ENCODE measurements at regions not wholly inside any gene's neighbourhood (a gene's known extent, or its start where the extent isn't known, plus 50 kb on each side); places are given as distances from the start of the nearest gene placed in this dataset.

DNA sequence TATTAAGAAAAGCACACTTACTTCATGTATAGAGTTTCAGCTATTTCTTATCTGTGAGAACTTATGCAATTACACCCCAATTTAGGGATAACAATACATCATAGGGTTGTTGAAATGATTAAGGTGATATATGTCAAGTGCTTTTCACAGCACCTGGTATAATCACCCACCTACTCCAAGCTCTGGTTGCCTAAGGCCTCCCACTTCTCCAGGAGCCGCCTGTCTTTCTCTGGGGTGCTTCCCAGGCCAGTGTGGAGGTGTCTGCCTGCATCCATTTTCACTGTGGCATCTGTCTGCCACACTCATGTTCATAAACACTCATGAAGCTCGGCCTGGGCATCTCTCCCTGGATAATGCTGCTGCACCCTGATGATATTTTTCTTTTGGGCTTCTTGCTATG lies 250.3 kb downstream of the STK31 start:
- no peaks in the 10 kb centered on the region for H3K36me3 ChIP-seq (ENCODE audit: insufficient read depth, low read length)
- H3K4me1 ChIP-seq (ENCODE audit: low read length) = no peaks in the 10 kb centered on the region
- H3K9me2 ChIP-seq (replicated peaks; ENCODE audit: insufficient read depth, low read length) = no peaks in the 10 kb centered on the region
- no peak overlapping the region for H3K4me2 ChIP-seq (ENCODE audit: low read depth, low read length, poor library complexity, severe bottlenecking)
- no peak for DNase-seq
- no peak overlapping the region for H2AFZ ChIP-seq (ENCODE audit: low read length)
- H3K27me3 ChIP-seq (ENCODE audit: low read length) = no peaks in the 10 kb centered on the region
- no peak overlapping the region for H3K27ac ChIP-seq (ENCODE audit: low read length)
- no peaks in the 10 kb centered on the region for H4K20me1 ChIP-seq (ENCODE audit: insufficient read depth, low read depth, low read length)
- H3K9me3 ChIP-seq (ENCODE audit: low read length) = no peaks in the 10 kb centered on the region
- no peaks in the 10 kb centered on the region for H3K79me2 ChIP-seq (ENCODE audit: low read length)
- H3K4me3 ChIP-seq (ENCODE audit: low read length) = no peak overlapping the region
- H3K9ac ChIP-seq (ENCODE audit: low read length) = no peak overlapping the region

DNA sequence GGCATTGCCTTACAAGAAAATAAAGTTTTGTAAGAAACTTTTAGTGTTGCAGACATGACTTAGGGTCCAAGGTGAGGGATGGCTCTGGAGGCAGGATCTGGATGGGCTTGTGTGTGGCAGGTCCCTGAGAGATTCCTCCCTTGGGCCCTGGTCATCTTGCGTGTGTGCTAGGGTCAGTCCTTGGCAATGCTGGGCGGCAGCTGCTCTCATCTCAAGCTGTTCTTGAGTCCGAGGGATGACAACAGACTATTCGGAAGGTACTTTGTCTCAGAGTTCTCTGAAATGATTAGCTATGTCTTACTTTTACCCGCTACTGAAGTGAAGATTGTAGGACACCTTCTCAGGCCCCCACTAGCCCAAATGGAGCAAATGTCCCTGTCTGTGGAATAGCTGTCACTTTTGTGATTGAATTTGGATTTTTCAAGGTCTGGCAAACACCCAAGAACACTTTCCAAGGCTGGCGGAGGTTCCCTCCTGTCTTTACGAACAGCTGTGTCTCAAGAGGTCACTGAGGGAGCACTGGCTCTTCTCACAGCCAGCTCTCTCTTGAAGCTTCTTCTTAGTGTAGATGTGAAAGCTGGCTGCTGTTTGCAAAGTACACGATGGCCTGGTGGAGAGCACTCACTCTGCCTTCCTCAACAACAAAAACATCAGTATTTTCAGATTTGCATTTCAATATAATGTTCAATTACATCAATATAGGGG lies 253.6 kb downstream of the STK31 start:
- no peak for DNase-seq
- H4K20me1 ChIP-seq (ENCODE audit: insufficient read depth, low read depth, low read length) = no peaks in the 10 kb centered on the region
- no peaks in the 10 kb centered on the region for H3K4me1 ChIP-seq (ENCODE audit: low read length)
- H3K27ac ChIP-seq (ENCODE audit: low read length) = no peak overlapping the region
- H3K9me3 ChIP-seq (ENCODE audit: low read length) = no peaks in the 10 kb centered on the region
- H3K9me2 ChIP-seq (replicated peaks; ENCODE audit: insufficient read depth, low read length) = no peaks in the 10 kb centered on the region
- H3K4me2 ChIP-seq (ENCODE audit: low read depth, low read length, poor library complexity, severe bottlenecking) = no peak overlapping the region
- no peak overlapping the region for H2AFZ ChIP-seq (ENCODE audit: low read length)
- no peaks in the 10 kb centered on the region for H3K79me2 ChIP-seq (ENCODE audit: low read length)
- H3K36me3 ChIP-seq (ENCODE audit: insufficient read depth, low read length) = no peaks in the 10 kb centered on the region
- H3K9ac ChIP-seq (ENCODE audit: low read length) = no peak overlapping the region
- no peaks in the 10 kb centered on the region for H3K27me3 ChIP-seq (ENCODE audit: low read length)
- no peak overlapping the region for H3K4me3 ChIP-seq (ENCODE audit: low read length)

DNA sequence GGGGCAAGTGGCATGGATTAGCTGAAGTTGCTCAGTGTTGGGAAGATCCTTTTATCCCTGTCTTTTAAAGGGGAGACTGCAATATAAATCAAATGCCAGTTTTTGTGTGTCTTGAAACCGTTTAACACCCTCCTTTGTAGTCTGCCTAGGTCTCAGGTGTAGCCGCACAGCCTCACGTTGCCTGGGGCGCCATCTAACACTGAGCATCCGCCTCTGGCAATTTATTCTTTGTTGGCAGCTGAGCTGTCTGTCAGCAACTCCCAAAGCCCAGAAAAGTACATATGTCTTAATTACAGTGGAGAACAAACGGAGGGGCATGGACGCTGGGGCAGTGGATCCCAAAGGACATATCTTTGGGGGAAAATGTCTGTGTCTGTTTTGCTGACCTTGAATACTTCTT lies 254.7 kb downstream of the STK31 start:
- Histone ChIP-seq H3K9me3 (ENCODE audit: low read length) (no peaks in the 10 kb centered on the region), H3K4me2 (ENCODE audit: low read depth, low read length, poor library complexity, severe bottlenecking) (no peak overlapping the region), H3K27ac (ENCODE audit: low read length) (no peak overlapping the region), H3K4me1 (ENCODE audit: low read length) (no peaks in the 10 kb centered on the region), H4K20me1 (ENCODE audit: insufficient read depth, low read depth, low read length) (no peaks in the 10 kb centered on the region), H3K9ac (ENCODE audit: low read length) (no peak overlapping the region), H3K79me2 (ENCODE audit: low read length) (no peaks in the 10 kb centered on the region), H3K27me3 (ENCODE audit: low read length) (no peaks in the 10 kb centered on the region), H3K4me3 (ENCODE audit: low read length) (no peak overlapping the region), H2AFZ (ENCODE audit: low read length) (no peak overlapping the region), H3K9me2 (replicated peaks; ENCODE audit: insufficient read depth, low read length) (no peaks in the 10 kb centered on the region), H3K36me3 (ENCODE audit: insufficient read depth, low read length) (no peaks in the 10 kb centered on the region)
- no peak for DNase-seq

DNA sequence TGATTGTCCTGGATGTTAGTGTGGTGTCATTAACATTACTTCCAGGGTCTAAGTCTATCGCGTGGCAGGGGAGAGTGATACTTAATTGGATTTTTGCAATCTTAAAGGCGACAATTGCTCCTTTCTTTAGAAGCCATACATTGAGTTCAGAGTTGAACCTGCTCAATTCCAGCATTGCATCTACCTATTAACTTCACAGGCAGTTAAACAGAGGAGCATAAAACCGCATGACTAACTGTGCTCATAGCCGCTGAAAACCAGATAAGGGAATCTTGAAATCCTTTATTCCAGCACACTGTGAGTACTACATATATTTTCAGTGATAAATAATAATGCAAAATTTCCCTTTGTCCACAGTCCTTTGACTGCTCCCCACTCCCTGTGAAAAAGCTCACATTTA lies 255.3 kb downstream of the STK31 start:
- DNase-seq = no peak
- Histone ChIP-seq H3K4me2 (ENCODE audit: low read depth, low read length, poor library complexity, severe bottlenecking) (no peak overlapping the region), H3K27me3 (ENCODE audit: low read length) (no peaks in the 10 kb centered on the region), H3K9me3 (ENCODE audit: low read length) (no peaks in the 10 kb centered on the region), H3K79me2 (ENCODE audit: low read length) (no peaks in the 10 kb centered on the region), H3K9ac (ENCODE audit: low read length) (no peak overlapping the region), H3K9me2 (replicated peaks; ENCODE audit: insufficient read depth, low read length) (no peaks in the 10 kb centered on the region), H3K4me1 (ENCODE audit: low read length) (no peaks in the 10 kb centered on the region), H2AFZ (ENCODE audit: low read length) (no peak overlapping the region), H3K27ac (ENCODE audit: low read length) (no peak overlapping the region), H3K36me3 (ENCODE audit: insufficient read depth, low read length) (no peaks in the 10 kb centered on the region), H4K20me1 (ENCODE audit: insufficient read depth, low read depth, low read length) (no peaks in the 10 kb centered on the region), H3K4me3 (ENCODE audit: low read length) (no peak overlapping the region)

DNA sequence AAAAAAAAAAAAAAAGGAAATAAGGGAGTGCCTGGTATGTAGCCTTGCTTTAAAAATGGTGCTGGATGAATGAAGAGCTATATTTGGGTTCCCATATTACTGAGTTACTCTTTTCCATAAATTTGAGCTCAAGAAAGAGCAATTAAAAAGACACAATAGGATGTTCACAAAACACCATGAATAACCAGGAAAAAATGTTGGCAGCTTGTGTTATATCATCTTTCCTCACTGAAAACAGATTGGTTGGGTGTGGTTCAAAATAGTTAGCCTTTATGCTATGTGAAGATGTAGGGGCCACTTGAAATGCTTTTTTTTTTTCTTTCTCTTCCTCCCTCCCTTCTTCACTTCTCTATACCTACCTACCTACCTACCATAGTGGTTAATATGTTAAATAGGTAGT lies 256.9 kb downstream of the STK31 start:
- DNase-seq = no peak
- Histone ChIP-seq H3K79me2 (ENCODE audit: low read length) (no peaks in the 10 kb centered on the region), H2AFZ (ENCODE audit: low read length) (no peak overlapping the region), H3K9me3 (ENCODE audit: low read length) (no peaks in the 10 kb centered on the region), H3K27me3 (ENCODE audit: low read length) (no peaks in the 10 kb centered on the region), H3K4me3 (ENCODE audit: low read length) (no peak overlapping the region), H3K27ac (ENCODE audit: low read length) (no peak overlapping the region), H3K36me3 (ENCODE audit: insufficient read depth, low read length) (no peaks in the 10 kb centered on the region), H3K9me2 (replicated peaks; ENCODE audit: insufficient read depth, low read length) (no peaks in the 10 kb centered on the region), H3K4me2 (ENCODE audit: low read depth, low read length, poor library complexity, severe bottlenecking) (no peak overlapping the region), H3K4me1 (ENCODE audit: low read length) (no peaks in the 10 kb centered on the region), H4K20me1 (ENCODE audit: insufficient read depth, low read depth, low read length) (no peaks in the 10 kb centered on the region), H3K9ac (ENCODE audit: low read length) (no peak overlapping the region)

DNA sequence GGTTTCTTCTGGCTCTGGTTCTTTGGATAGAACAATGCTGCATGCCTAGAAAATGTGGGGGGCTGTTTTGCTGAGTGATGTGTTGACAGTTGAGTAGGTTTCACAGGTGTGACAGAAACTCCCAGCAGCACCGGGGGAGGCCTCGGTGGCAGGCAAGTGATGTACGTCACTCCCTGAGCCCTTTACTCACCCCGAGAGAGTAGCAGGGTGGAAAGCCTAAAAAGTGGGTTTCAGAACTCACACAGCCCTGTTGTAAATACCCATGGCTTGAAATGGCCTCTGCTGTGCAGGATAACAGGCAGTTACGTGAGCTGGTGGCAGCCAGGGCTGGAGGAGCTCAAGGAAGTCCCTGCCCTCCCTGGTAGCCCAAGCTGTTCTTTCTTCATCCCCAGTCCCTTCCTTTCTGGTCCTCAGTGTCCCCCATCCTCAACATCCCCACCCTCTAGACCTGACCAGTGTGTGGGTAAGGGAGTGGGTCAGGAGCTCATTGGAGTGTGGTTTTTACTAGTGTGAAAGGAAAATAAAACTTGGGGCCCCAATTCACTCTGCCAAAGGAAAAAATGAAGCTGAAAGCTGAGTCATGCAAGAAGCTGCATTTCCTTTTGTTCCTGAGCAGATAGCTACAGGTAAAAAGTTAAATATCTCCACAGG lies 258.1 kb downstream of the STK31 start:
- Histone ChIP-seq H3K4me2 (ENCODE audit: low read depth, low read length, poor library complexity, severe bottlenecking) (no peak overlapping the region), H3K9me3 (ENCODE audit: low read length) (no peaks in the 10 kb centered on the region), H3K36me3 (ENCODE audit: insufficient read depth, low read length) (no peaks in the 10 kb centered on the region), H3K4me3 (ENCODE audit: low read length) (no peak overlapping the region), H2AFZ (ENCODE audit: low read length) (no peak overlapping the region), H3K9me2 (replicated peaks; ENCODE audit: insufficient read depth, low read length) (no peaks in the 10 kb centered on the region), H3K27ac (ENCODE audit: low read length) (no peak overlapping the region), H3K27me3 (ENCODE audit: low read length) (no peaks in the 10 kb centered on the region), H3K79me2 (ENCODE audit: low read length) (no peaks in the 10 kb centered on the region), H3K9ac (ENCODE audit: low read length) (no peak overlapping the region), H4K20me1 (ENCODE audit: insufficient read depth, low read depth, low read length) (no peaks in the 10 kb centered on the region), H3K4me1 (ENCODE audit: low read length) (peaks cover 1% of the 10 kb centered on the region; the same call in 1 of the 2 replicates)
- no peak for DNase-seq

DNA sequence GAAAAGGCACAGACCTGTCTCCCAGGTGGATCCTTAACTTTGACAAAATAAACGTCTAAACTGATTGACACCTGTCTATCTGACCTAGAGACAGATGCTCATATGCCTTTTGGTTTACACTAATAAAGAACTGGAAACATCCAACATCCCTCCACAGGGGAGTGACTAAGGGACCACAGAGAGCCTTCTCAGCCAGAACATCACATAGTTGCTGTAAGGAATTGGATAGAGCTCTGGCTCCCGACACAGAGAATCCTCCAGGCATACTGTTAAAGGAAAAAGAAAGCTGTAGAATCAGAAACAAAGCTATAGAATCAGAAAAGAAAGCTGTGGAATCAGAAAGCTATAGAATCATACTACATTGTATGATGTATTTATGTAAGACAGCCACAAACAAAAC lies 258.8 kb downstream of the STK31 start:
- Histone ChIP-seq H3K27ac (ENCODE audit: low read length) (no peak overlapping the region), H2AFZ (ENCODE audit: low read length) (no peak overlapping the region), H3K4me3 (ENCODE audit: low read length) (no peak overlapping the region), H3K4me1 (ENCODE audit: low read length) (peaks cover 7% of the 10 kb centered on the region; the same call in 1 of the 2 replicates), H3K9me3 (ENCODE audit: low read length) (no peaks in the 10 kb centered on the region), H3K4me2 (ENCODE audit: low read depth, low read length, poor library complexity, severe bottlenecking) (no peak overlapping the region), H3K9ac (ENCODE audit: low read length) (no peak overlapping the region), H3K36me3 (ENCODE audit: insufficient read depth, low read length) (no peaks in the 10 kb centered on the region), H3K27me3 (ENCODE audit: low read length) (no peaks in the 10 kb centered on the region), H4K20me1 (ENCODE audit: insufficient read depth, low read depth, low read length) (no peaks in the 10 kb centered on the region), H3K79me2 (ENCODE audit: low read length) (no peaks in the 10 kb centered on the region), H3K9me2 (replicated peaks; ENCODE audit: insufficient read depth, low read length) (no peaks in the 10 kb centered on the region)
- DNase-seq = no peak

DNA sequence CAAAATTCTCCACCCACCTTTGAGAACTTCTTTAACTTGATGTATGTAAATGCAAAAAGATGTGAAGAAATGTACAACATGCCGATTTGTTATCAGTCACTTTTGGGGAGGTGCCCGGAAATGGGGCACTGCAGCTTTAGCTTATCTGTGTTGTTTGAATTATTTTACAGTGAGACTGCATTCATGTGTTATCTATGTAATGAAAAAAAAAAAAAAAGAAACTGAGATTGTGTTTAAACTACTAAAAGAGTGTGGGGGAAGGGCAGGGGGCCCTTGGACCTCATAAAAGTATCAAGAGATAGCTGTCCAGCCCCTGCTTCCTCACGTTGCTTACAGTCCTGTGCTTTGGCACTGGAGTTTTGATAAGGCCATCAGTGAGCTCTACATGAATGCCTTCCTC lies 259.4 kb downstream of the STK31 start:
- H2AFZ ChIP-seq (ENCODE audit: low read length) = no peak overlapping the region
- no peak overlapping the region for H3K27ac ChIP-seq (ENCODE audit: low read length)
- no peak overlapping the region for H3K9ac ChIP-seq (ENCODE audit: low read length)
- H3K79me2 ChIP-seq (ENCODE audit: low read length) = no peaks in the 10 kb centered on the region
- H3K36me3 ChIP-seq (ENCODE audit: insufficient read depth, low read length) = no peaks in the 10 kb centered on the region
- H3K4me1 ChIP-seq (ENCODE audit: low read length) = peaks cover 7% of the 10 kb centered on the region; the same call in 1 of the 2 replicates
- H3K9me3 ChIP-seq (ENCODE audit: low read length) = no peaks in the 10 kb centered on the region
- no peaks in the 10 kb centered on the region for H3K27me3 ChIP-seq (ENCODE audit: low read length)
- H3K4me2 ChIP-seq (ENCODE audit: low read depth, low read length, poor library complexity, severe bottlenecking) = no peak overlapping the region
- no peak overlapping the region for H3K4me3 ChIP-seq (ENCODE audit: low read length)
- H3K9me2 ChIP-seq (replicated peaks; ENCODE audit: insufficient read depth, low read length) = no peaks in the 10 kb centered on the region
- no peaks in the 10 kb centered on the region for H4K20me1 ChIP-seq (ENCODE audit: insufficient read depth, low read depth, low read length)
- DNase-seq = no peak

Measured in Karpas-422 (cell line).